Thoracic aorta (tissue), 2 donors: ENCODE measurements at regions not wholly inside any gene's neighbourhood (a gene's known extent, or its start where the extent isn't known, plus 50 kb on each side); places are given as distances from the start of the nearest gene placed in this dataset.

Source experiments
- ATAC-seq: fragments of 150-250 bp; one replicate; pipeline ENCODE4 v1.8.0; 2017; ENCODE audit warnings: low read depth; ENCODE audit not compliant: insufficient number of reproducible peaks, low FRiP score
- DNase-seq: peaks from one replicate; pipeline ENCODE4 v3.0.0-alpha.2; 2020; ENCODE audit warnings: low spot score
- H3K27ac ChIP-seq, 2 donors: fragments of 200-600 bp; sonication (generic); 1 replicate in 1 of 2; 2 replicates in 1 of 2; pipeline ENCODE4 v1.5.1; 2016; ENCODE audit warnings: mild to moderate bottlenecking in 2 of 2, moderate library complexity in 2 of 2
- H3K27me3 ChIP-seq: fragments of 200-600 bp; sonication (generic); replicated peaks from 2 replicates; pipeline ENCODE4 v1.6.0; 2016; ENCODE audit warnings: mild to moderate bottlenecking; ENCODE audit not compliant: insufficient read depth
- H3K36me3 ChIP-seq: fragments of 200-600 bp; sonication (generic); one replicate; pipeline ENCODE4 v1.5.1; 2016
- H3K4me1 ChIP-seq, 2 donors: fragments of 200-600 bp; sonication (generic); 1 replicate in 1 of 2; 2 replicates in 1 of 2; pipeline versions ENCODE4 v1.5.1 to v1.6.0; 2016; ENCODE audit warnings: low read depth in 2 of 2, mild to moderate bottlenecking in 1 of 2; ENCODE audit not compliant: control insufficient read depth in 1 of 2
- H3K4me3 ChIP-seq: fragments of 200-600 bp; sonication (generic); 2 replicates; pipeline ENCODE4 v1.5.1; 2016; ENCODE audit warnings: mild to moderate bottlenecking
- H3K9me3 ChIP-seq: fragments of 200-600 bp; sonication (generic); 2 replicates; pipeline ENCODE4 v1.5.1; 2016
- CTCF ChIP-seq: fragments of 200-600 bp; sonication (generic); IDR thresholded peaks from one replicate; pipeline ENCODE4 v1.5.1; 2019; ENCODE audit warnings: antibody characterized with exemption

DNA sequence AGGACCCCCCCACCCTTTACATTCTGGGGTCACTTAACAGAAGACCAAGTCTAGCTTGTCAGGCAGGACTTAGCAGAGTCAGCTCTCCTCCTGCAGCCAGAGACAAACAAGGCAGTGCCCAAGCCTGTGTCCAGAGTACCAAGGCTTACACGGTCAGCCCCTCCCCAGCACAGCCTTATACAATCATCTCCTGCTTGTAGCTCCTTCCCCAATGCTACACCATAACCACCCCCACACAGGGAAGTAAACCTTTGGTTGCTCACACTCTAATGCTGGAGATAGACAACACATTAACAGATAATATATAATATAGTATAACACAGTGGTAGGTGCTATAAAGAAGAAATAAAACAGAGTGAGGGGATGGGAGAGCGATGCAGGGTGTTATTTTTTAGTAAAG lies 175.4 kb upstream of the PWP1 start:
- H3K9me3 ChIP-seq: no peaks in the 10 kb centered on the region
- H3K36me3 ChIP-seq: no peaks in the 10 kb centered on the region
- H3K27ac ChIP-seq: no peak overlapping the region
- no peak for TF ChIP-seq CTCF
- no peaks in the 10 kb centered on the region for H3K27me3 ChIP-seq
- no peak overlapping the region for H3K4me3 ChIP-seq
- peaks cover 0 to 20% of the 10 kb centered on the region in 2 donors for H3K4me1 ChIP-seq
- ATAC-seq (no peak), DNase-seq (no peak)

DNA sequence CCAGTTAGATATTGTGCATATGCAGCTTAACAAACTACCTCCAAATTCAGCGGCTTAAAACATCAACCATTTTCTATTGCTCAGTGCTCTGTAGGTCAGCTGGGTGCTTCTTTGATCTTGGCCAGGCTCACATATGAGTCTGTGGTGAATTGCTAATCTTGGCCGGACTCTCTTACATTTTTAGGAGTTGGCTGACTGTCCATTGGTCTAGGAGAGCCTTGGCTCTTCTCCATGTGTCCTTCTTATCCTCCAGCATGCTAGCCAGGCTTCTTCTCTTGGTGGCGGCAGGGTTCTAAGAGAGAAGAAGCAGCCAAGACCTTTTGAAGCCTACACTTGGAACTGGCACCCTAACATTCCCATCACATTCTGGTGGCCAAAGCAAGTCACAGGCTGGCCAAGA lies 174.3 kb upstream of the PWP1 start:
- no peaks in the 10 kb centered on the region for H3K9me3 ChIP-seq
- ATAC-seq (no peak), DNase-seq (no peak)
- no peak for TF ChIP-seq CTCF
- H3K27me3 ChIP-seq: no peaks in the 10 kb centered on the region
- no peak overlapping the region for H3K4me3 ChIP-seq
- no peak overlapping the region for H3K27ac ChIP-seq
- H3K4me1 ChIP-seq: peaks cover 0 to 26% of the 10 kb centered on the region in 2 donors
- no peaks in the 10 kb centered on the region for H3K36me3 ChIP-seq

GRCh38 chr12:107512391-107512790 lies 173.2 kb upstream of the PWP1 start:
- TF ChIP-seq CTCF: no peak
- no peaks in the 10 kb centered on the region for H3K9me3 ChIP-seq
- DNase-seq: no peak
- peaks cover 0 to 26% of the 10 kb centered on the region in 2 donors for H3K4me1 ChIP-seq
- H3K36me3 ChIP-seq: no peaks in the 10 kb centered on the region
- no peak overlapping the region for H3K27ac ChIP-seq
- no peaks in the 10 kb centered on the region for H3K27me3 ChIP-seq
- no peak overlapping the region for H3K4me3 ChIP-seq
- no peak for ATAC-seq

GRCh38 chr12:107513184-107513583 lies 172.4 kb upstream of the PWP1 start:
- no peak overlapping the region for H3K27ac ChIP-seq
- DNase-seq (no peak), ATAC-seq (no peak)
- no peaks in the 10 kb centered on the region for H3K9me3 ChIP-seq
- no peak overlapping the region for H3K4me3 ChIP-seq
- H3K27me3 ChIP-seq: no peaks in the 10 kb centered on the region
- H3K4me1 ChIP-seq: peaks cover 0 to 26% of the 10 kb centered on the region in 2 donors
- no peak for TF ChIP-seq CTCF
- H3K36me3 ChIP-seq: no peaks in the 10 kb centered on the region

DNA sequence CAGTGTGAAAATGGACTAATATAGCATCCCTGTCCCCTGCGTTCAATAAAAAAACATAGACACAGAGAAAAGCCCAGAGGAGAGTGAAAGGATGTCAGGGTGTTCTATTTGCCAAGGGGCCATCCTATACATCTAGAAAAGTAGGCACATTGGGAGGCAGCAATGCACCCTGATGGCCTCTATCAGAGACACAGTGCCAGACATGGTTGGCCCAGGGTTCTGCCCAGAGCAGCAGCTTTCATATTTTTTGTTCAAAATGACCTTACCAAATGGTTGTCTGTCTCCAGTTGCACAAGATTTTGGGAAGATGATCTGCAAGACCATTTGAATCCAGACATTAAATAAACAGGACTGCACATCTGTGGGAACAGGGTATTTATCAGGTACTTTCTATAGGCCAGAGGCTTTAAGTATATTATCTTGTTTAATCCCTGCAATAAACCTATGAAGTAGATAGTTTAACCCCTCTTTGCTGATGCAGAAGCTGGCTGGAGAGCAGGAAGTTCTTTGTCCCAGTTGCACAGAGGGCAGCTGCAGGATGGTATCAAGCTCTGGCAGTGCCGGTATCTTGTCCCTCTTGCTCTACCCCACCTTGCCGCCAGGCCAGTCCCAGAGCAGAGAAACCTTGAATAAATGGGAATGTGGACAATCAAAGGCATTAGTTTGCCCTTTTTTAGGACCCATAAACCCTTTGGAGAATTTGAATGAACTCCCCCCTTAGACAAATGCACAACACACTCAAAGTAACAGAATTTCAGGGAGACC lies 171.8 kb upstream of the PWP1 start:
- Histone ChIP-seq H3K4me1 (peaks cover 0 to 26% of the 10 kb centered on the region in 2 donors), H3K4me3 (no peak overlapping the region), H3K36me3 (no peaks in the 10 kb centered on the region), H3K27ac (no peak overlapping the region), H3K9me3 (no peaks in the 10 kb centered on the region), H3K27me3 (no peaks in the 10 kb centered on the region)
- ATAC-seq (no peak), DNase-seq (no peak)
- no peak for TF ChIP-seq CTCF
